GM04503 (cell line): ENCODE measurements at regions not wholly inside any gene's neighbourhood (a gene's known extent, or its start where the extent isn't known, plus 50 kb on each side); places are given as distances from the start of the nearest gene placed in this dataset.
"Not testable (repeated sequence)": the region's sequence is repeated elsewhere in the genome, so short reads cannot be mapped to it uniquely, and the experiment has no call there.

Experiments used
- DNase-seq: peaks from one replicate; pipeline ENCODE4 v3.0.0-alpha.2; 2012; ENCODE audit warnings: low read depth

DNA sequence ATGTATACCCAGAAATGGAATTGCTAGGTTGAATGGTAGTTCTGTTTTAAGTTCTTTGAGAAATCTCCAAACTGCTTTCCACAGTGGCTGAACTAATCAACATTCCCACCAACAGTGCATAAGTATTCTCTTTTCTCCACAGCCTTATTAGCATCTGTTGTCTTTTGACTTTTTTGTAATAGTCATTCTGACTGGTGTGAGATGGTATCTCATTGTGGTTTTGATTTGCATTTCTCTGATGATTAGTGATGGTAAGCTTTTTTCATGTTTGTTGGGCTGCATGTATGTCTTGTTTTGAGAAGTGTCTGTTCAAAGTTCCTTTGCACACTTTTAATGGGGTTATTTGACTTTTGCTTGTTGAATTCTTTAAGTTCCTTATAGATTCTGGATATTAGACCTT lies 52.4 kb upstream of the EHHADH start:
- DNase-seq, result not testable (repeated sequence)

DNA sequence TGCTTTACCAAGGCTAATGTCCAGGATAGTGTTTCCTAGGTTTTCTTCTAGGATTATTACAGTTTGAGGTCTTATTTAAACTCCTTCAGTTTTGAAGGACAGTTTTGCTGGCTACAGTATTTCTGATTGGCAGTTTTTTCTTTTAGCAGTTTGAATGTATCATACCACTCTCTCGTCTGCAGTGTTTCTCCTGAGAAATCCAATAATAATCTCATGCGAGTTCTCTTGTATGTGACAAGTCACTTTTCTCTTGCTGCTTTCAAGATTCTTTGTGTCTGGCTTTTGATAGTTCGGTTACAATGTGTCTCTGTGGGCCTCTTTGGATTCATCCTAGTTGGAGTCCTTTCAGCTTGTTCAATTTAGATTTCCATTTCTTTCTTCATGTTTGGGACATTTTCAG lies 53.0 kb upstream of the EHHADH start:
- DNase-seq, result no peak

DNA sequence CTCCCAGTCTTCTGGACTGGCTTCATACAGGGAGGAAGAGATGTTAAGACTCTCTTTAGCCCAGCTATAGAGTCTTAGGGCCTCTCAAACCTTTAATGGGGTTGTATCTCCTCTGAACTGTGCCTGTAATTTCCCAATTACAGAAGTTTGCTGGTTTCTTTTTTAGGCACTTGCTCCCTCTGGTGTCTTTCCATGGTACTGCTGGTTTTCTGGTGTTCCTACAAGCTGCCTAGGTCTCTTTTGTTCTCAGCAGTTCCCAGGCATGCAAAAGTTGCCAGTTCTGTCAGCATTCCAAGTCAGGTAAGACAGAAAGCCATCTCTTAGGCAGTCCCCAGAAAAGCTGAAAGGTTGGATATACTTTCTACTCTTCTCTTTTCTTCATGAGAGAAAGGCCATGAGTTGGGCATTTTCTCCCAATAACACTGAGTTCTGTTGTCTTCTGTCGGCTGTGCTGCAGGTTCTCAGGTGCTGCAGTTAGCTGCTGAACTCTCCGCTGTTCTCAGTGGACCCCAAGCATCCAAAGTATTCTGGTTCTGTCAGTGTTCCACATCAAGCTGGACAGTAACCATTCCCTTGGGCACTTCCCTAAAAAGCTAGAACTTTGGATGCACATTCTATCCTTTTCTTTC lies 54.4 kb upstream of the EHHADH start:
- peak; percentile 18 for DNase-seq

DNA sequence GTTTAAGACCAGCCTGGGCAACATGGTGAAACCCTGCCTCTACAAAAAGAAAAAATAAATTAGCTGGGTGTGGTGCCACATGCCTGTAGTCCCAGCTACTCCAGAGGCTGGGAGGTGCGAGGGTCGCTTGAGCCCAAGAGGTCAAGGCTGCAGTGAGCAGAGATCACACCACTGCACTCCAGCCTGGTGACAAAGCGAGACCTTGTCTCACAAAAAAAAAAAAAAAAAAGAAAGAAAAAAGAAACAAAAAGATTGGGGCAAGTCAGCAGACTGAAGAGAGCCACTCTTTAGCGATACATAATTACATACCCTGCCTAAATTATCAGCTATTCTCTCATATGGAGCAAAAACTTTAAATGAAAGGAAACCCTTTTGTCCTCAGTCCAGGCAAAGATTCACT lies 53.6 kb upstream of the MAP3K13 start:
- no peak for DNase-seq

DNA sequence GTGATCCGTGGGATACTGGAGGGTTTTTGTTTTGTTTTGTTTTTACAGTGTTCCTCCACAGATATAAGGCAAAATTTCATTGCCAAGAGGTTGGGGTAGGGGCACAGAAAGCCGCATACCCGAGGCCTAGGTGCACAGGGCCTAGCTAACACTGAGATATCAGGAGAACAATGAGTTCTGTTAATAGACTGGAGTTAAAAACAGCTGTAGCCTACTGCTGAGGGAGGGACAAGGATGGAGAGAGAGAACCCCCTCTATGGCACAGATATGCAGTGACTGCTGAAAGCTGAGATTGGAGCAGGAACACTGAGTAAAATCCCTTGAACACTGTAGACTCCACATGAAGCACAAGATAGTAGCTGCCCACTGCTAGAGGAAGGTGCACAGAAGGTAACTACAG lies 53.1 kb upstream of the MAP3K13 start:
- no peak for DNase-seq

DNA sequence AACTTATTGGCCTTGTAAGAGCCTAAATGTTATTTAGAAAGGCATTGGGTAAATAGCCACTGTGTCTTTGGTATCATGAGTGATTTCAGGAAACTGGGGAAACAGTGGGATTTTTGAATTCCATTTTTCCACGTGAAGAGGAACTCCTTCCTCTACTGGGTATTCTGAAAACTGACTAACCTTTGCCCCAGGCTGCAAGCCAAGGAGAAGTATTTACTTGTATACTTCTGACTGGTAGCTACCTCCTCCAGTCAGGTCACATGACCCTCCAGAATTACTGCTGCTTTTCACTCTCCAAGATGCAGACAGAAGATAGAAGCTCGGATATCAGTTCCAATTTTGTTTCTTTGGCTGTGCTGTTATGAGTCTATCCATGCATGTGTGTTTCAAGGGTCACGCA lies 50.9 kb upstream of the MAP3K13 start:
- DNase-seq, result no peak
